GM18508 (cell line): ENCODE measurements at regions not wholly inside any gene's neighbourhood (a gene's known extent, or its start where the extent isn't known, plus 50 kb on each side); places are given as distances from the start of the nearest gene placed in this dataset.

Experiments
- ATAC-seq: cut with Tn5 transposase; IDR thresholded peaks from one replicate; pipeline ENCODE4 v1.9.1; 2021; ENCODE audit warnings: moderate number of reproducible peaks; ENCODE audit not compliant: insufficient read depth, unreplicated experiment

DNA sequence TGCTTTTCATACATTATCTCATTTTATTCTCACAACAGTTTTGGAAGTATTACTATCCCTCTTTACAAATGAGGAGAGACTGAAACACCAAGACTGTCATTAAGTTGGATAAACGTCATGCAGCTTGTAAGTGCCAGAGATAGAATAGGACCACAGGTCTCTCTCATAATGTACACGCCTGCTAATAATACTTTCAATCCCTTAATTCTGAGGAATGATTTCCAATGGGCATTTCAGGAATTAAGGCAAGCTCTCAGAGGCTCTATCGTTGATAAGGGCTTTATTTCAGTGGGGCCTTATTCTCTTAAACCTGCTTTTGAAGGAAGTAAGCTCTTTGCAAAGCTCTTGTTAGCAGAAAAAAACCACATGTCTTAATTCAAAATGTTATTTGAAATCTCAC lies 229.1 kb downstream of the NFKBIZ start:
- ATAC-seq = no peak

GRCh38 chr3:102078854-102079808 lies 229.8 kb downstream of the NFKBIZ start:
- no peak for ATAC-seq

DNA sequence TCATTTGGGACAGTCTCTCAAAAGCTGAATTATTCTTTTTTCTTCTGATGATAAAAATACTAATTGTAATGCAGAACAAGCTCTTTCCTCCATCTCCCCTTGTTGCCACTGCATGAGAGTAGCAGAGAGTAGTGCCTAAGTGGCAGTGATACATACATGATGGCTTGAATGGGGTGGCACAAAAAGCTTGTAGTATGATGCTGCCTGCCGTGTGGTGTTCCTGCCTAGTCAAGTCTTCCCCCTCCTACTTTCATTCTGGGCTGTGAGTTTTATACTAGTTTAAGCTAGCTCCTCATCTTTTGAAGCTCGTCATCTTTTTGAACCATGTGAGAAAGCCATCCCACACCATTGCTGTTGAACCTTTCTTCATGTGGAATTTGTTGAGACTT lies 230.5 kb downstream of the NFKBIZ start:
- ATAC-seq = no peak

DNA sequence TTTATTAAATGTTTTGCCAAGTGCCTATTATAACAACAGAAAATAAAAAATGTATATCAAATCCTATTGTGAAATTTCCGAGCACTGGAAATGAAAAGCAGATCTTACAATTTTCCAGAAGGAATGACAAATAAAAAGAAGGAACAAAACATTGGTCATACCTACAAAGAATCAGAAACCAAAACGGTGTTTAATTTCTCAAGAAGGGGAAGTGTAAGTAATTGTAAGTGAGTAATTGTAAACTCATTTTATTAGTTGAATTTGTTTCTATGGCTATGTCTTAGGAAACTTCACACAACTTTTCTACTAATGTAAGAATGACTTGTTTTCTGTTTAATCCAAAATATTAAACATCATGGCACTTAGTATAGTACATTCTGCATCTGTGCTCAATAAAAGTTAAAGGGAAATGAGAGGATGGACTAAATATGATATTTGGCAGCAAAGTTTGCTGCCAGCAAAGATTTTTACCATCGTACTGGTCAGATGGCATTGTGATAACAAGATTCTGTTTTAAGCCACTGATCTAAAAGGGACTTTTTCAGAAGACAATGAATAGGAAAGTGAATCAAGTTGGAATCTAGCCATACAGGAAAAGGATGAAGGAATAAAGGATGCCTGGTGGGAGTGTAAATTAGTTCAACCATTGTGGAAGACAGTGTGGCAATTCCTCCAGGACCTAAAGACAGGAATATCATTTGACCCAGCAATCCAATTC lies 232.4 kb downstream of the NFKBIZ start:
- ATAC-seq = no peak

- no peak for ATAC-seq
Measured at GRCh38 chr3:102083473-102083872, 234.2 kb downstream of the NFKBIZ start.

GRCh38 chr3:102084006-102084405 lies 234.7 kb downstream of the NFKBIZ start:
- ATAC-seq = no peak

DNA sequence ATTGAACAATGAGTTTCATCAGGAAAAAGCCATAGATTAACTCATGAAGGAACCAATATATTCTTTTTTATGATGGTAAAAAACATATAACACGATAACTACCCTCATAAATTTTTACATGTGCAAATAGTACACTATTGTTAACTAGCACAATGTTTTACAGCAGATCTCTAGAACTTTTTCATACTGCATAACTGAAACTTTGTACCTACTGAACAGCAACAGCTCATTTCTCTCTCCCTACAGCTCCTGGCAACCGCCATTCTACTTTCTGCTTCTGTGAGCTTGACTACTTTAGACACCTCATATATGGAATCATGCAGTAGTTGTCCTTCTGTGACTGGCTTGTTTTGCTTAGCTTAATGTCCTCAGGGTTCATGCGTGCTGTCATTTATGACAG lies 235.4 kb downstream of the NFKBIZ start:
- no peak for ATAC-seq

GRCh38 chr3:102085431-102086176 lies 236.3 kb downstream of the NFKBIZ start:
- no peak for ATAC-seq

GRCh38 chr3:102087236-102087635 lies 237.9 kb downstream of the NFKBIZ start:
- no peak for ATAC-seq

- no peak for ATAC-seq
Measured at GRCh38 chr3:102089239-102089638, 239.9 kb downstream of the NFKBIZ start.

DNA sequence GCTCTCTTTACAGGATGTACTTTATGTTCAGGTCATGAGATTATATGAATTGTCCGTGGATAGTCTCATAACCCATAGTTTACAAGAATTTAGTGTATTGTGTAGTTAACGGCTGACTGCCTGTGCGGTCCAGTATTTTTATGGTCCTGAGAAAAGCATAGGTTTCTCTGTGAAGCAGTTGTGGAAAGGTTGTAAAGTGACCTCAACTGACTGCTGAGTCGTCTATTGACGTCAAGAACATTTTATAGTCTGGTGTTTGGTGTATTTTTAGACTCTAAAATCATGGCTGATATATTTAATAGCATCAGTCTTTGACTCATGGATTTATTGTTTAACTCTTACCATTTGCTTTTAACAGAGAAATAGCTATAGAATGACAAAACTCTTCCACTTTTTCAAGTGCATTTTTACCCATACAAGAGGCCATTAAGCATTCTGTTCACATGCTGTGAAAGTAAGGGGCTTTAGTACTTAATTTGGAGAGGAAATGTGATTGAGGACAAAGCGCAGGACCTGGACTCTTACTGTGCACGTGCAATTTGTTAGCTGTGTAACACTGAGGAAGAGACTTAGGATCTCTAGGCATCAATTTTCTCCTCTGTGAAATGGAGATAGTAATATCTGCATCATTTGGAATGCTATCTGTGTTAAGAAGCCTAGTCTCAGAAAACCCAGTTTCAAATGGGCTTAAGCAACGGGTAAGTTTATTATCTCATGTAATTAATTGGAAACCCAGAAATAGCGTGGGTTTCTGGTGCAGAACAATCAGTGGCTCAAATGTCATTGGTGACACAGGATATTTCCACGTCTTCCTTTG lies 240.8 kb downstream of the NFKBIZ start:
- ATAC-seq = no peak

- no peak for ATAC-seq
Measured at GRCh38 chr3:102090721-102091045, 241.4 kb downstream of the NFKBIZ start.

- ATAC-seq = no peak
Measured at GRCh38 chr3:102091358-102091757, 242.0 kb downstream of the NFKBIZ start.

- no peak for ATAC-seq
Measured at GRCh38 chr3:102092617-102093466, 243.5 kb downstream of the NFKBIZ start.

DNA sequence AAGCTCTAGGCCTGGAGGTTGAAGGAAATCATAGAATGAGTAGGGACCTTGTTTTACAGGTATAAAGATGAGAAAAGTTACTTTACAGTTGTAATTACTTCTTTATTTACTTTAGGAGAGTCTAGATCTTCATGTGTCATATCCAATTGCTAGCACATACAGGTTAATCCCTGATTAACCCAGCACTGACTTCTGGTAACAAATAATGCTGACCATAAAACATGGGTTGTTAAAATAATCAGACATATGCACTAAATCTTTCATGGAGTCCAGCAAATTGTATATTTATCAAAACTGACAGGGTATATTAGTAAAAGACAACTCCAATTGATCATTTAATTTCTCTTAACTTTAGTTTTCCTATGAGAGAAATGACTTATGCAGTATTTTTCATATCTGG lies 245.2 kb downstream of the NFKBIZ start:
- ATAC-seq = no peak

DNA sequence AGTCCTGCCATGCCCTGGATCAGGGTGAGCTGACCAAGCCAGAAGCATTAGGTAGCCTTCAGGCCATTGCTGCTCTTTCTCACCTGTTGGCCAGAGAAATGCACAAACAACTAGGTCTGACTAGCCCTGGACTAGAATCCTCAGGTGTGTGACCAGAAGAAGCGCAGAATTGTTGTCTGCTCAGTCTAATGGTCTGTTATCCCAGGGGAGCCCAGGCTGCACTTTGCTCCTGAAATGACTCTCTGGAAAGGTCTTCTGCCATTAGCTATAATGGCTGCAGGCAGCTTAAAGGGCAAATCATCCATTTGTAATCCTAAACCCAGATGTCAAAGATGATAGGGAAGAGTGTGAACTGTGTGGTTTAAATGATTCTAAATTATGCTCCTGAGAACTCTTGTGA lies 246.1 kb downstream of the NFKBIZ start:
- no peak for ATAC-seq

- no peak for ATAC-seq
Measured at GRCh38 chr3:102096066-102096465, 246.8 kb downstream of the NFKBIZ start.

DNA sequence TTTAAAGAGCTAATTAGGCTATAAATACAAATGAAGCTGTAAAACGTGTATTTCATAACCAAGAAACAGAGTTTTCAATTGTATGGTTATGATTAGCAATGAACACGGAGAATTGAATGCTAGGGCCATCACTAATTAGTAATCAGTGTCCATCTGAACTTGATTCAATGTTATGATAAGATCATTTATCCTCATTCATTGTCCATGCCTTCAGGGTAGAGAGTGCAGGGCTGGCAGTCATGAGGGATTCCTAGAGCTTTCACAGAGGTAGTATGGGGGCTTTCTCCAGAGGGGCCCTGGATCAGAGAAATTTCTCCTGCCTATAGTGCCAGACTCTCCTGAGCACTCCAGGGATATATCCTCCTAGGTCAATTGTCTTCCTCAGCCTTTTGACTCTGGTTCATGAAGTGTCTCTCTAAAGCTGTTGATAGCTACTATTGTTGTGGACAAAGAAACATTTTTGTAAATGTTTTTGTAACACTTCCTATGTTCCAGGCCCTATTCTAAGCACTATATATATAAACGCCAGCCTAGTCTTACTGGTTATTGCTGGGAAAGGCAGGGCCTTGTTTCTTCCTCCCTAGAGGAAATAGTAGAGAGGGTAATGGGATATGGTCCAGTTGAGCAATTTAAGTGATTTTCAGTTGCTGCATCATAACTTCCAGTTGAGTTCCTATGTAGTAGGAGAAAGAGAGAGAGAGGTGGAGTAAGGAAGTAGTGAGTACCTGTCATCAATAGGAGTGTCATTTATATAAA lies 249.0 kb downstream of the NFKBIZ start:
- ATAC-seq = no peak

DNA sequence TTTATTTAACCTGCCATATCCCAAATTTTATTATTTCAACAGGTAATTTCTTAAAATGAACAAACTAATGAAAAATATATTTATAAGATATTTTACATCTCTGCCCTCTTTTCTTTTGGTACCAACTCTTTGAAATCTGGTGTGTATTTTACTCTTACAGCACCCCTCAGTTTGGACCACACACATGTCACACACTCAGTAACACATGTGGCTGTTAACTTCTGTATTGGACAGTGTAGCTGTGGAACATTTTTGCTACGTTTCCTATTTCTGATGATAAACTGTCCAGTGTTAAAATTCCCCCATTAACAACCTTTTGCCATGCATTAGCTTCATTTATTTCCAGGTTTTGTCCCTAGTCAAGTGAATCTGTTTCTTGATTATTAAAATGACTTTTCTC lies 250.6 kb downstream of the NFKBIZ start:
- no peak for ATAC-seq
